Mucosa of rectum (tissue), 2 donors: ENCODE measurements at regions not wholly inside any gene's neighbourhood (a gene's known extent, or its start where the extent isn't known, plus 50 kb on each side); places are given as distances from the start of the nearest gene placed in this dataset.
A peak's percentile ranks its signal among the peaks of the same experiment; 100 is the strongest.

Experiments
- H3K27ac ChIP-seq, 2 donors: one replicate each; pipeline ENCODE4 v1.7.0; 2013; ENCODE audit warnings: inconsistent platforms in 2 of 2, low read depth in 2 of 2, low read length in 2 of 2
- H3K27me3 ChIP-seq, 2 donors: one replicate each; pipeline ENCODE4 v1.7.0; 2013; ENCODE audit warnings: low read length in 2 of 2; ENCODE audit not compliant: control insufficient read depth in 2 of 2, insufficient read depth in 2 of 2
- H3K36me3 ChIP-seq, 2 donors: one replicate each; pipeline ENCODE4 v1.7.0; 2013; ENCODE audit warnings: low read length in 2 of 2; ENCODE audit not compliant: control insufficient read depth in 2 of 2, insufficient read depth in 2 of 2
- H3K4me1 ChIP-seq, 2 donors: one replicate each; pipeline ENCODE4 v1.7.0; 2013; ENCODE audit warnings: low read length in 2 of 2, mild to moderate bottlenecking in 1 of 2; ENCODE audit not compliant: control insufficient read depth in 2 of 2, insufficient read depth in 2 of 2
- H3K4me3 ChIP-seq, 2 donors: one replicate each; pipeline ENCODE4 v1.7.0; 2013; ENCODE audit warnings: low read length in 2 of 2
- H3K9ac ChIP-seq, 2 donors: one replicate each; pipeline ENCODE4 v1.7.0; 2013; ENCODE audit warnings: low read length in 2 of 2, low read depth in 1 of 2, mild to moderate bottlenecking in 1 of 2
- H3K9me3 ChIP-seq, 2 donors: one replicate each; pipeline ENCODE4 v1.7.0; 2013; ENCODE audit warnings: low read length in 2 of 2; ENCODE audit not compliant: control insufficient read depth in 2 of 2
- donor health status: healthy.
- donor health status: Normal muscosa, but diverticular disease.

GRCh38 chr12:90275088-90275487 is 566.5 kb upstream of the ATP2B1 start:
- no peak overlapping the region for H3K27ac ChIP-seq
- H3K4me1 ChIP-seq, result no peaks in the 10 kb centered on the region
- H3K9ac ChIP-seq, result no peak overlapping the region
- H3K4me3 ChIP-seq, result no peak overlapping the region
- H3K27me3 ChIP-seq, result no peaks in the 10 kb centered on the region
- H3K36me3 ChIP-seq, result no peaks in the 10 kb centered on the region
- no peaks in the 10 kb centered on the region for H3K9me3 ChIP-seq

DNA sequence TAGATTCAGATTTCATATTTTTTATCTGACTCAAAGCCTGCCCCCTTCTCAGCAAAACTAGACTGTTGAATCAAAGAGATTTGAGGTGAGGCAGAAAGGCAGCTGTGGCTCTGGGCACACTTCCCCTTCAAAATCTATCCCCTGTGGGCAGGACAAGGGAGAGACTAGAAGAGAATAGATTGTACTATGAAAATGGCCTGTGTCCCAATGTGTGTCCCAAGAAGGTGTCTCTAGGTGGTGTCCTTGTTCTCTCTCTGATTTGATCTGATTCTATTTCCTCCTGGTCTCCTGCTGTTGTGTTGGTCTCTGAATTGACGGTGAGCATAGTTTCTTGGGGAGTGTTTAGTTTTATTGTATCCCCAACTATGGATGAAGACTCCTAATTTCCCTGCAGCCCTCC is 565.8 kb upstream of the ATP2B1 start:
- no peaks in the 10 kb centered on the region for H3K4me1 ChIP-seq

GRCh38 chr12:90268574-90268973 is 559.9 kb upstream of the ATP2B1 start:
- Histone ChIP-seq H3K27ac (no peak overlapping the region), H3K4me3 (no peak overlapping the region), H3K9me3 (no peaks in the 10 kb centered on the region), H3K27me3 (no peaks in the 10 kb centered on the region), H3K36me3 (no peaks in the 10 kb centered on the region), H3K9ac (no peak overlapping the region), H3K4me1 (no peaks in the 10 kb centered on the region)

More for the DNA sequence above, 565.8 kb upstream of the ATP2B1 start:
- no peak overlapping the region for H3K27ac ChIP-seq
- no peaks in the 10 kb centered on the region for H3K9me3 ChIP-seq
- no peaks in the 10 kb centered on the region for H3K27me3 ChIP-seq
- no peak overlapping the region for H3K4me3 ChIP-seq
- H3K9ac ChIP-seq, result no peak overlapping the region
- no peaks in the 10 kb centered on the region for H3K36me3 ChIP-seq

GRCh38 chr12:90262251-90262650 is 553.6 kb upstream of the ATP2B1 start:
- Histone ChIP-seq H3K27me3 (no peaks in the 10 kb centered on the region), H3K36me3 (no peaks in the 10 kb centered on the region), H3K9me3 (no peaks in the 10 kb centered on the region), H3K27ac (no peak overlapping the region), H3K9ac (no peak overlapping the region), H3K4me3 (no peak overlapping the region), H3K4me1 (no peaks in the 10 kb centered on the region)

DNA sequence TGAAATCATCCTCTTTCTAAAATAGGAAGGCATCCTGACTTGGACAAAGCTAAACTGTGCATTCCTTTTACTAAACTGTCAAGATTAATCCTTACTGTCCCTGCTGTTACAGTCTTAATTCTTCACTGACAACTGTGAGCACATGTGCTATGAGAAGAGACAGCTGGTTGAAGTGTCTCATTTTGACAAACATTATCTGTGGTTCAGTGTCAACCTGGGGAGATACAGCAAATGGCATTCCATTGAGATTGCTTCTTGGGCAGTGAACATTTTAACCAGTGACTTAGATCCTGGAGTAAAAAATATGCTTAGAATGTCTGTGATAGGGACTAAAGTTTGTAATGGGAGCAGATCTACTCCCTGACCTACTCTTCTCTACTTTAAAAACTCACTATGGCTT is 552.6 kb upstream of the ATP2B1 start:
- Histone ChIP-seq H3K27ac (no peak overlapping the region), H3K9ac (no peak overlapping the region)

GRCh38 chr12:90260136-90260535 is 551.5 kb upstream of the ATP2B1 start:
- Histone ChIP-seq H3K27ac (no peak overlapping the region), H3K4me3 (no peak overlapping the region), H3K9ac (no peak overlapping the region), H3K36me3 (no peaks in the 10 kb centered on the region), H3K9me3 (no peaks in the 10 kb centered on the region), H3K4me1 (no peaks in the 10 kb centered on the region), H3K27me3 (no peaks in the 10 kb centered on the region)

More for the DNA sequence above, 552.6 kb upstream of the ATP2B1 start:
- H3K36me3 ChIP-seq, result no peaks in the 10 kb centered on the region
- H3K27me3 ChIP-seq, result no peaks in the 10 kb centered on the region
- no peaks in the 10 kb centered on the region for H3K9me3 ChIP-seq
- H3K4me3 ChIP-seq, result no peak overlapping the region
- H3K4me1 ChIP-seq, result no peaks in the 10 kb centered on the region

GRCh38 chr12:90257927-90258624 is 549.4 kb upstream of the ATP2B1 start:
- Histone ChIP-seq H3K36me3 (no peaks in the 10 kb centered on the region), H3K27ac (no peak overlapping the region), H3K9me3 (no peaks in the 10 kb centered on the region), H3K4me1 (peaks cover 7% of the 10 kb centered on the region in 2 donors), H3K9ac (no peak overlapping the region), H3K27me3 (no peaks in the 10 kb centered on the region), H3K4me3 (no peak overlapping the region)

GRCh38 chr12:90254796-90255195 is 546.2 kb upstream of the ATP2B1 start:
- Histone ChIP-seq H3K27ac (no peak overlapping the region), H3K36me3 (no peaks in the 10 kb centered on the region), H3K4me3 (no peak overlapping the region), H3K27me3 (no peaks in the 10 kb centered on the region), H3K4me1 (peaks cover 7 to 14% of the 10 kb centered on the region in 2 donors), H3K9ac (no peak overlapping the region), H3K9me3 (no peaks in the 10 kb centered on the region)

DNA sequence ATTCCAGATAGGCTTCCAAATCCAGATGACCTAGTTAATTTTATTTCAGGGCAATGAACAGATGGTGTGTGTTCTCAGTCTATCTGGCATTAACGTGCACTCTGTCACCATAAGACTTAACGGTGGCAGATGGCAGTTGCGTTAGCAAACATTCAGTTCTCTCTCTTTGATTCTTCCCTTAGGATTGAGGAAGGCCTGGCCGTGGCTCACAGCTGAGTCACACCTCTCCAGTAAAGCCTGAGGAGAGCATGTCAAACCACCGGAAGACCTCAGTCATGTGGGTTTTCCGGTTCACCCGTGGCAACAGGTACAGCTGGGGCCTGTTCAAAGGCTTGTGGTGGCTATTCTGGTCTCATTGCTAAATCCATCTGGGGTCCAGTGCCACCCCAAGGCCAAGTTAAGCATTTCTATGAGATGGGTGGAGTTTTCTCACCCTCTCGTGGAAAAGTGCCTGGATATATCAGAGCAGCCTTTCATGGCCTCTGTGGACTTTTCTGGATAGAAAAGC is 545.1 kb upstream of the ATP2B1 start:
- Histone ChIP-seq H3K4me3 (peak overlapping the region in 1 of 2 donors; percentile 8), H3K9me3 (no peaks in the 10 kb centered on the region), H3K27ac (peak overlapping the region; percentile 59 to 71), H3K4me1 (peaks cover 7 to 14% of the 10 kb centered on the region in 2 donors), H3K27me3 (no peaks in the 10 kb centered on the region), H3K36me3 (no peaks in the 10 kb centered on the region), H3K9ac (no peak overlapping the region)

GRCh38 chr12:90253136-90253535 is 544.5 kb upstream of the ATP2B1 start:
- H3K9me3 ChIP-seq, result no peaks in the 10 kb centered on the region
- no peaks in the 10 kb centered on the region for H3K36me3 ChIP-seq
- peak overlapping the region in 1 of 2 donors; percentile 59 for H3K27ac ChIP-seq
- no peak overlapping the region for H3K4me3 ChIP-seq
- no peak overlapping the region for H3K9ac ChIP-seq
- H3K27me3 ChIP-seq, result no peaks in the 10 kb centered on the region
- peaks cover 7 to 14% of the 10 kb centered on the region in 2 donors for H3K4me1 ChIP-seq
